OCI-LY1 (cell line): ENCODE measurements at regions not wholly inside any gene's neighbourhood (a gene's known extent, or its start where the extent isn't known, plus 50 kb on each side); places are given as distances from the start of the nearest gene placed in this dataset.

ENCODE experiments used
- EZH2 ChIP-seq: fragments of 200-600 bp; sonication (generic), shearing (Covaris generic); IDR thresholded peaks from 2 replicates; pipeline ENCODE4 v1.8.0; 2017; ENCODE audit warnings: borderline replicate concordance, mixed run types, mild to moderate bottlenecking, antibody characterized with exemption, low read length, moderate library complexity, mixed read lengths
- TF ChIP-seq, protein P1 (sequence below): fragments of 200-600 bp; sonication (generic), shearing (Covaris generic); IDR thresholded peaks from 2 replicates; pipeline ENCODE4 v1.5.1; 2017; ENCODE audit warnings: mild to moderate bottlenecking, antibody characterized with exemption, low read length, moderate library complexity, mixed read lengths

DNA sequence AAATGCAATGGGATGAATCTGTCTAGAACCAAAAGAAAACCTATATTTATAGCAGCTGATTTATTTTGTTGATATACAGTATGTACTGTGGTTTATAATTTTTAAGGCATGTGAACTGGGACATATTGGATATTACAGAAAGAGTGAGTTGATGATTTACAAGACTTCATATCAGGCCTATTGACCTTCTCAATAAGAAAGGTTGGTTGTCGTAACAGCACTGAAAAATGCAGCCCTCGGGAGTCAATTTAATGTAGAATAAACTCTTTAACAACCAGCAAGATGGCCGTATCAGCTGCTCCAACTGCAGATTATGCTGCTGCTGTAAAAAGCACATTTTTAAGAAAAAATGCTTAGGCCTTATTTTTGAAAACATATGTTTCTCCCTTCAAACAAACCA, 407.3 kb downstream of the GXYLT1 start:
- TF ChIP-seq, protein P1, sequence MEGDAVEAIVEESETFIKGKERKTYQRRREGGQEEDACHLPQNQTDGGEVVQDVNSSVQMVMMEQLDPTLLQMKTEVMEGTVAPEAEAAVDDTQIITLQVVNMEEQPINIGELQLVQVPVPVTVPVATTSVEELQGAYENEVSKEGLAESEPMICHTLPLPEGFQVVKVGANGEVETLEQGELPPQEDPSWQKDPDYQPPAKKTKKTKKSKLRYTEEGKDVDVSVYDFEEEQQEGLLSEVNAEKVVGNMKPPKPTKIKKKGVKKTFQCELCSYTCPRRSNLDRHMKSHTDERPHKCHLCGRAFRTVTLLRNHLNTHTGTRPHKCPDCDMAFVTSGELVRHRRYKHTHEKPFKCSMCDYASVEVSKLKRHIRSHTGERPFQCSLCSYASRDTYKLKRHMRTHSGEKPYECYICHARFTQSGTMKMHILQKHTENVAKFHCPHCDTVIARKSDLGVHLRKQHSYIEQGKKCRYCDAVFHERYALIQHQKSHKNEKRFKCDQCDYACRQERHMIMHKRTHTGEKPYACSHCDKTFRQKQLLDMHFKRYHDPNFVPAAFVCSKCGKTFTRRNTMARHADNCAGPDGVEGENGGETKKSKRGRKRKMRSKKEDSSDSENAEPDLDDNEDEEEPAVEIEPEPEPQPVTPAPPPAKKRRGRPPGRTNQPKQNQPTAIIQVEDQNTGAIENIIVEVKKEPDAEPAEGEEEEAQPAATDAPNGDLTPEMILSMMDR, result no peak
- no peak for TF ChIP-seq EZH2
